Testis (tissue), 2 donors: ENCODE measurements at regions not wholly inside any gene's neighbourhood (a gene's known extent, or its start where the extent isn't known, plus 50 kb on each side); places are given as distances from the start of the nearest gene placed in this dataset.
"Not testable (repeated sequence)": the region's sequence is repeated elsewhere in the genome, so short reads cannot be mapped to it uniquely, and the experiment has no call there.

Source experiments
- DNase-seq: peaks from one replicate; pipeline ENCODE4 v3.0.0-alpha.2; 2019
- H3K27ac ChIP-seq, 2 donors: fragments of 200-600 bp; sonication (generic); one replicate each; pipeline ENCODE4 v1.5.1; 2019
- H3K27me3 ChIP-seq: fragments of 200-600 bp; sonication (generic); one replicate; pipeline ENCODE4 v1.5.1; 2019
- H3K36me3 ChIP-seq: fragments of 200-600 bp; sonication (generic); one replicate; pipeline ENCODE4 v1.5.1; 2017; ENCODE audit warnings: low read depth; ENCODE audit errors: missing control alignments
- H3K4me1 ChIP-seq: fragments of 200-600 bp; sonication (generic); one replicate; pipeline ENCODE4 v1.5.1; 2019
- H3K4me3 ChIP-seq, 2 donors: fragments of 200-600 bp; sonication (generic); one replicate each; pipeline ENCODE4 v1.5.1; 2017 to 2019
- H3K9me3 ChIP-seq: fragments of 200-600 bp; sonication (generic); one replicate; pipeline ENCODE4 v1.5.1; 2017
- POLR2A ChIP-seq: fragments of 450-650 bp; IDR thresholded peaks from one replicate; pipeline ENCODE4 v1.6.1; 2017; ENCODE audit warnings: antibody characterized with exemption, mild to moderate bottlenecking, moderate library complexity
- WGBS, 2 donors: methylation state at CpG; one replicate each; pipeline ENCODE4 v1.1.5; 2018; 5-methylcytosine and 5-hydroxymethylcytosine counted together
- intact Hi-C: fragments of 100-400 bp; cut with DNase I; formaldehyde crosslinking; loops from one replicate; pipeline ENCODE4 v1.15.1; 2023; ENCODE audit warnings: low total_unique reads
- TF ChIP-seq, protein P1 (sequence below), 3 experiments: fragments of 450-650 bp in 2 of 3; fragments of 200-600 bp in 1 of 3; sonication (generic) in 1 of 3; IDR thresholded peaks; one replicate each; pipeline ENCODE4 v1.5.1; 2016 to 2019; ENCODE audit warnings: antibody characterized with exemption in 3 of 3, mild to moderate bottlenecking in 2 of 3, moderate library complexity in 1 of 3

DNA sequence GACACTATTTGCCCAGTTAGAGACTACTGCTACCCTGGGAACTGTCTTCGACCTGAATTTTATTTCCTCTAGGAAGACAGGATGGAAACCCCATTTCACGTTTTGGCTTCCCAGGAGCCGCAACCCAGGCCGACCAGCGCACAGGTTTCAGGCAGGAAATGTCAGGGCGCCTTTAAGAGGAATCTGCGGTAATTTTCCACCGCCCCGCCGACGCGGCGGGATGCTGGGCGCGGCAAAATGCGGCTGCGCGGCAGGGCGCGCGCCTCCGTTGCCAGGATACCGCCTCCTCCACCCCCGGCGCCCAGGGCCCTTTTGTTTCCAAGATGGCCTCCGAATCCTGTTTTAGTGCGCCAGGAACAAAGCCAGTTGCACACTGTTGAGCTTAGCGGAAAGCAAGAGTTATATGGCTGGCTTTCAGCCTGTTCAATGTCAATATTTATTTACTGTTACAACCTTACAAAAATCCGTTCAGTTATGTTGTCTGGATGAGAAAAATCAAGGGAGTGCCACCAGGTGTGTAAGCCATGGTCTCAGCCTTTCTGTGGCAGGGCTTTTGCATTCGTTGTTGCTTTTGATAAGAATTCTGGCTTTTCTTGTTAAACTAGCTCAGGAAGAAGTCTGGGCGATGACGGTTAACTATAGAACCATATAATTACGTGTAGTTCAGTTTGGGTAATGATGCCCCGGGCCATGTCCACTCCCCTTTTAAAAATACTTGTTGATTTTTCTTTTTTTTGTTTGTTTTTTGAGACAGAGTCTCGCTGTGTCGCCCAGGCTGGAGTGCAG is 79.7 kb upstream of the CHD2 start:
- intact Hi-C loops = no loop called here
- Histone ChIP-seq H3K27ac (peak overlapping the region; percentile 64 to 85), H3K4me3 (peak overlapping the region; percentile 46 to 48), H3K27me3 (no peaks in the 10 kb centered on the region), H3K36me3 (no peaks in the 10 kb centered on the region), H3K4me1 (peaks cover 4% of the 10 kb centered on the region), H3K9me3 (no peaks in the 10 kb centered on the region)
- 9 to 11% methylated on average over 36 of the region's 36 CpGs for WGBS, 2 donors
- peak; percentile 1 for TF ChIP-seq POLR2A
- TF ChIP-seq, protein P1, sequence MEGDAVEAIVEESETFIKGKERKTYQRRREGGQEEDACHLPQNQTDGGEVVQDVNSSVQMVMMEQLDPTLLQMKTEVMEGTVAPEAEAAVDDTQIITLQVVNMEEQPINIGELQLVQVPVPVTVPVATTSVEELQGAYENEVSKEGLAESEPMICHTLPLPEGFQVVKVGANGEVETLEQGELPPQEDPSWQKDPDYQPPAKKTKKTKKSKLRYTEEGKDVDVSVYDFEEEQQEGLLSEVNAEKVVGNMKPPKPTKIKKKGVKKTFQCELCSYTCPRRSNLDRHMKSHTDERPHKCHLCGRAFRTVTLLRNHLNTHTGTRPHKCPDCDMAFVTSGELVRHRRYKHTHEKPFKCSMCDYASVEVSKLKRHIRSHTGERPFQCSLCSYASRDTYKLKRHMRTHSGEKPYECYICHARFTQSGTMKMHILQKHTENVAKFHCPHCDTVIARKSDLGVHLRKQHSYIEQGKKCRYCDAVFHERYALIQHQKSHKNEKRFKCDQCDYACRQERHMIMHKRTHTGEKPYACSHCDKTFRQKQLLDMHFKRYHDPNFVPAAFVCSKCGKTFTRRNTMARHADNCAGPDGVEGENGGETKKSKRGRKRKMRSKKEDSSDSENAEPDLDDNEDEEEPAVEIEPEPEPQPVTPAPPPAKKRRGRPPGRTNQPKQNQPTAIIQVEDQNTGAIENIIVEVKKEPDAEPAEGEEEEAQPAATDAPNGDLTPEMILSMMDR (IDR thresholded peaks at IDR 0.05) = peak in 2 of 3 experiments; percentile 23 to 32
- DNase-seq = peak; percentile 92

DNA sequence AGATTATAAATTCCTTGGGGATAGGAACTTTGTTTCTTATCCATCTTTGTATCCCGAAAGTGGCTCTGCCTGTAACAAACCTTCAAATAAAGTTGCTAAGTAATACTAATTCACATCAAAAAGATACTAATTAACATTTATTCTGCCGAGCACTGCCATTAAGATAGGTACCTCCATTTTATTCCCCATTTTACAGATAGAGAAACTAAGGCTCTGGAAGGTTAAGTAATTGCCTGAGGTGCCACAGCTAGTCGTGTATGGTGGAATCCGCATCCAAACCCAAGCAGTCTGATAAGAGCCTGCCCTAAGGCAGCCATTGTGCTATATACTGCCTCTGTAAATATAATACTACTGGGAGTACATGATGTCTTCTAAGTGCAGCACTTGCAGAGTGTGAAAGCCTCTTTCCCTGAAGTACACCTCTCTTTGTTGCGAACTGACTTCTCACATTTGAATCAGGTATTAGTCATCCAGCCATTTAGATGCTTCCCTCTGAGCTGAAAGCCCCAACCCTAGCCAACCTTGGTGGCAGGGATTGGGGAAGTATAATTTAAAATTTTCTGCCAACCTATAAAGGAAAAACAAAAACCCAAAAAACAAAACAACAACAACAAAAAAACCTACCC is 78.5 kb upstream of the CHD2 start:
- 50 to 59% methylated on average over 5 of the region's 5 CpGs for WGBS, 2 donors
- TF ChIP-seq, protein P1 (IDR thresholded peaks at IDR 0.05) = no peak
- no peak for TF ChIP-seq POLR2A
- no peaks in the 10 kb centered on the region for H3K27me3 ChIP-seq

DNA sequence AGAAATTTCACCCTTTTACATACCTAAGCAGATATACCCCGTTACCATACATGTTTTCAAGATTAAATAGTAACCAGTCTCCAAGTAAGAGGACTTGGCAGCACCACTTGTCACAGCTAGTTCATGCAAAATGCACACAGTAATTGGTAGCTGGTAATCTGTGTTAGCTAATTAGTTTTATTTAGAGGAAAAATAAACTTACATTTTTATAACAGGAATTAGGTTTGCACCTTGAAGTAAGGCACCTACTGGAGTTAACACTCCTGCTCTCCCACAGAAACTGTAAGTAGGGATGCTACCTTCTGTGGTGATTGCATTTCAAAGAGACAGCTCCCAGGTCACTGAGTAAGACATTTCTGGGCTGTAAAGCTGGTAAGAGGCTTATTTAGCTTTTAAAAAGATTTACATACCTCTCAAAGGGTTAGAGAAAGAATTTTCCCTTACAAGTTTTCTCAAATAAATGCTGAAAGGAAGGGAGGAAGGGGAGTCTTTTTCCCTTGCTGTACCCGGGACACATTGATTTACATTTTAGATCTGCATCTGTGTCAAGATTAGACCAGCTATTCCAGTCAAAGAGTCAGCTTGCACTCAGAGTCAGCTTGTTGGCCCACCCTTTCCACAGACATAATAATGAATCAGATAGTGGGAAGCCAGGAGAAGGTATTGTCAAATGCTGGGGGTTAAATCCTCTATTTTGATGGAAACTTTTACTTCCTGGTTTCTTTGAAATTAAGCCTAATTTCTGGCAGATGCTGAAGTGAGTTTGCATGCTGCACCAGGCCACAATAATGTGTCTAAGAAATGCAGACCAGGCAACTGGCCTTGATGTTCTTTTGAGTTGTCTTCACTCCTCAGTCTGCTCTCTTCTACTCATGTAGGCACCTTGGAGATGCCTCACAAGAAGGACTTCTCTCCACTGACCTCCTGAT is 77.6 kb upstream of the CHD2 start:
- intact Hi-C loops = no loop called here
- WGBS, 2 donors = 36 to 62% methylated on average over 2 of the region's 2 CpGs

More for the DNA sequence above, 78.5 kb upstream of the CHD2 start:
- Histone ChIP-seq H3K36me3 (no peaks in the 10 kb centered on the region), H3K9me3 (no peaks in the 10 kb centered on the region), H3K4me3 (no peak overlapping the region), H3K4me1 (peaks cover 4% of the 10 kb centered on the region), H3K27ac (no peak overlapping the region)
- DNase-seq = no peak
- intact Hi-C loops = no loop called here

DNA sequence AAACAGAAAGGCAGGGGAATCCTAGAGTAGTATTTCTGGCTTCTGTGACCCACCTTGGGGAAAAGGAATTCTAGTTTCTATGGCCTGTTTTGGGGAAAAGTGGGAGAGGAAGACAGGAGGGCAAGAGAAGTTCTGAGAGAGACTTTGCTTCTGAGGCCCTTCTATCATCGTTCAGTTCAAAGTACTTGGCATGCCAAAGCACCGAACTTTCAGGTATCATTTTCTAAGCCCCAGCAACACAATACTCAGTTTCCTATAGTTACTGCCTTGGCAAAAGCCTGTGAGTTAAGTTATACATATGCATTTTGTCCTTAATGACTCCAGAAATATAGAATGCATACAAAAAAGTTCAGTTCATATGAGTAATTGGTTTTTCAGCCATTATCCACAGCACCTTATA is 74.1 kb upstream of the CHD2 start:
- Histone ChIP-seq H3K27ac (no peak overlapping the region), H3K27me3 (no peaks in the 10 kb centered on the region), H3K4me1 (peaks cover 4% of the 10 kb centered on the region), H3K4me3 (no peak overlapping the region), H3K36me3 (no peaks in the 10 kb centered on the region), H3K9me3 (no peaks in the 10 kb centered on the region)
- DNase-seq = no peak
- TF ChIP-seq, protein P1 (IDR thresholded peaks at IDR 0.05) = no peak
- TF ChIP-seq POLR2A = no peak
- WGBS, 2 donors = 88% methylated on average over 2 of the region's 2 CpGs
- intact Hi-C loops = no loop called here

More for the DNA sequence above, 77.6 kb upstream of the CHD2 start:
- TF ChIP-seq POLR2A = no peak
- TF ChIP-seq, protein P1 (IDR thresholded peaks at IDR 0.05) = no peak
- H3K9me3 ChIP-seq = no peaks in the 10 kb centered on the region
- peaks cover 4% of the 10 kb centered on the region for H3K4me1 ChIP-seq
- H3K4me3 ChIP-seq = no peak overlapping the region
- H3K36me3 ChIP-seq = no peaks in the 10 kb centered on the region
- DNase-seq = no peak
- no peak overlapping the region for H3K27ac ChIP-seq
- no peaks in the 10 kb centered on the region for H3K27me3 ChIP-seq

DNA sequence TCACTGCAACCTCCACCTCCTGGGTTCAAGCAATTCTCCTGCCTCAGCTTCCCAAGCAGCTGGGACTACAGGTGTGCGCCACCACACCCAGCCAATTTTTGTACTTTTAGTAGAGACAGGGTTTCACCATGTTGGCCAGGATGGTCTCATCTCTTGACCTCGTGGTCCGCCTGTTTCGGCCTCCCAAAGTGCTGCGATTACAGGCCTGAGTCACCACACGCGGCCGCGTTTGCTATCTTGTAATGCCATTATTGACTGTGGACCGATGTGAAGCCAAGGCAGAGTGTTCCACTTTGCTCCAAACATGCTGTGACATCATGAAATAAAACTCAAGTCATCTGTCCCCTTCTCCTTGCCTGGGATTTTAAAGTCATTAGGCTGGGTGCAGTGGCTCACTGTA is 72.1 kb upstream of the CHD2 start:
- intact Hi-C loops, DNase-seq: not testable (repeated sequence)
- WGBS, 2 donors = 94 to 98% methylated on average over 10 of the region's 10 CpGs

More for the DNA sequence above, 72.1 kb upstream of the CHD2 start:
- H3K27me3 ChIP-seq, H3K27ac ChIP-seq, H3K4me3 ChIP-seq, H3K9me3 ChIP-seq, H3K36me3 ChIP-seq: not testable (repeated sequence)
- peaks cover 15% of the 10 kb centered on the region for H3K4me1 ChIP-seq
